NCI-H510A treated with DMSO at 0.1 percent for 48 hours (cell line): ENCODE measurements at regions not wholly inside any gene's neighbourhood (a gene's known extent, or its start where the extent isn't known, plus 50 kb on each side); places are given as distances from the start of the nearest gene placed in this dataset.
"Not testable (repeated sequence)": the region's sequence is repeated elsewhere in the genome, so short reads cannot be mapped to it uniquely, and the experiment has no call there.

Experiments used
- DNase-seq: peaks from one replicate; lab custom pipeline; 2025; lab: John Stamatoyannopoulos, UW

DNA sequence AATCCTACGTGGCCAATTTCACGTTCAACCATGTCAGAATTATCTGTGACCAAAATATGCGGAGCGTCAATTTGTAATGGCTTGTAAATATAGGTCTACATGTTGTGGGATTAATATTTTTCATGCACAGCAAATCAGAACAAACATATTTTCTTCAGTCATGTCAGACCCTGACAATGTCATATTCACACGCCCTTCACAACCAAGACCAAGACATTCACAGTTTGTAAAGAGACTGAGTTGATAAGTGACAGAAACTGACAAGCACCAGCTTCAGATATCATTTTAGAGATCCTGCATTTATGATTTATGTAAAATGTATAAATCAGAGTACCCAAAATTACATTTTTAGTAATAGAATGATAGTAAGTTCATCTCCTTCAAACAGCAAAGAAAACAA lies 57.3 kb upstream of the NOVA1 start:
- no peak for DNase-seq

- DNase-seq = no peak
Observed at GRCh38 chr14:26663506-26663905, 65.7 kb upstream of the NOVA1 start.

GRCh38 chr14:26678732-26679420 lies 81.0 kb upstream of the NOVA1 start:
- DNase-seq = not testable (repeated sequence)

DNA sequence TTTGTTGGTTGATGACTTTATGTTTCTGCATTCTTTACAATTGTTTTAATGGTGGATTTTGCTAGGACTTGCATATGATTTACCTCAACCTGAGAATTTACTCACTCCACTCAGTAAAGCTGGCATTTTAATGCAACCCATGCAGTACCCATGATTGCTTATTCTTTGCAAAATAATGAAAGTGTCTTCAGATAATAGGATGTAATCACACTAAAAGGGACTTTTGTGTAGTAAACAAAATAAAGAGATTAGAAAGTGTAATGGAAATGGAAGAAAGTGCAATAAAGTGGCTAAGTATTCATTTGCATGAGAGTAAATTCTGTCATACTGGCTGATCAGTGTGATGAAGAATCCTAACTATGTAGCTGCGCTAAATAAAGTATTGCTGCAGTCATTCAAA lies 87.6 kb upstream of the NOVA1 start:
- DNase-seq = no peak

DNA sequence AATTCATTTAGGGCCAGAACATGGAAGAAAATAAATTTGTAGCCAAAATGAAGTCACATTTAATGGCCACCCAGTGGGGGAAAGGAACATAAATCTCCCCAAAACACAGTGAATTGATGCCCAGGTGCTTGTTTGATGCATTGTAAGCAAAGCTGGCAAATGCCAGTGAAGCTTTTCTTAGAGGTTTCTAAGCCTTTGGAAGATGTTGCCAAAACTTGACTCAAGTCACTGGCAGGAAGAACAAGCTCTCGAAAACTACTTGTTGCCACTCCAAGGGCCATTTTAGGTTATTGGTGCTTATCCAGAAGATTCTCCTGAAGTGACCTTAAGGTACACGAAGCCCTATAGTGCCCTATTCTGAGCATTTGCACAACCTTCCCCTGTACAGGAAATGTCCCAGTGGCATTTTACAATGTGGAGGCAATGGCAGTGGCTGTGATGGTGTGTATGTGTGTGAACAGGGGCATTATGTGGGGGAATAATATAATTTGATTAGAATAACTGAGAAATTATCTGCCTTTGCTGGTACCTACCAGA lies 89.5 kb upstream of the NOVA1 start:
- no peak for DNase-seq

DNA sequence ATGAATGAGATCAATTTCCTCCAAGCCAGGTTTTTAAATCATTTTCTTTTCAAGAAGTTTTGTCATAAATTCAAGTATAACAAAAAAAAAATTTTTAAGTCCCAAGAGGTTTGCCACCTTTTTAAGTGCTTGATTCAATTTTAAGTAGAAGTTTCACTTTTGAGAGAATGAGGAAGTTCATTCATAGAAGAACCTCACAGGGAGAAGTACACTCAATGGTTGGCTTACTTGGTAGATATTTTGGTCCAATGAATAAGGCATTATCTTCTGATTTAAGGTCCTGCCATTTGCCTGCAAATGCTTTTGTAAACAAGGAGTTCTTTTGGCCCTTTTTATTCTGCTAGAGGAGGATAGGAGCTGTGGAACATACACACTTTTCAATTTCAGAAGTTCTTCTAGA lies 96.7 kb upstream of the NOVA1 start:
- no peak for DNase-seq

DNA sequence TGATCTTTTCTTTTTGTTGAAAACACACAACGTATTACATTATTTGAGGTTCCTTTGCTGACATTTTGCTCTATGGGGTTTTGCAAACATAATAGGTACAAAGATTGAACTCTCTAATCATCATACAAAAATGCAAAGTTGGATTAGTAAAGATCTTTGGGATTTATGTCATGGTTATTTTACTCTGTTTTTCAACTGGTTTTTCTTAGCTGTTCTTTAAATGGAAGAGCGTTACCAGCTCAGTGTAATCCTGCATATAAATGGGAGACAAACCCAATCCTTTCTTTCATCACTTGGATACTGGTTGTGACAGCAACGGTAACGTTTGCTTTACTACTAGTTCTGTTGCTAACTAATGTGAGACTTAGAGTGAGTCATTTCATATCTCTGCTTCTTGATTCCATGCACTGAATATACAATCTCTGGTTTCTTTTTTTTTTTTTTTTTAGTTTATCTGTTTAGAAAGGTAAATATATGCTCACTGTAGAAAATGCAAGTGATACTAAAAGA lies 104.9 kb upstream of the NOVA1 start:
- DNase-seq = no peak

GRCh38 chr14:26703686-26704366 lies 106.0 kb upstream of the NOVA1 start:
- DNase-seq = no peak

GRCh38 chr14:26707234-26707633 lies 109.4 kb upstream of the NOVA1 start:
- no peak for DNase-seq

DNA sequence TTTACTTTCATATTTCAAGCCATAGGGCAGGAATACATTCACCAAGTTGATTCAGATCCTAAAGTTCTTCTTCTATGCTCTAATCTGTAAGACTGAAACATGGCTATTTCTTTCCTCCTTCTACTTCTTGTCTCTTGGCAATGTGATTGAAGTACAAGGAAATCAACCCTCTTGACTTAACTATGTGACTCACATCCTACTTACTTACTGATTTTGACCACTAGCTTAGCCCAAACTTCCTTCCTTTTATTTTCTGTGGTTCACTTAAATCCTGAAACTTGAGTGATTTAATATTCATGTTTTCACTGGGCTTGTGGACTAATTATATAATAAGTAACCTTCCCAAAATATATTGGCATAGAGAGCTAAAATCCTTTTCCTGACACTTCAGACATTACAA lies 111.2 kb upstream of the NOVA1 start:
- no peak for DNase-seq

DNA sequence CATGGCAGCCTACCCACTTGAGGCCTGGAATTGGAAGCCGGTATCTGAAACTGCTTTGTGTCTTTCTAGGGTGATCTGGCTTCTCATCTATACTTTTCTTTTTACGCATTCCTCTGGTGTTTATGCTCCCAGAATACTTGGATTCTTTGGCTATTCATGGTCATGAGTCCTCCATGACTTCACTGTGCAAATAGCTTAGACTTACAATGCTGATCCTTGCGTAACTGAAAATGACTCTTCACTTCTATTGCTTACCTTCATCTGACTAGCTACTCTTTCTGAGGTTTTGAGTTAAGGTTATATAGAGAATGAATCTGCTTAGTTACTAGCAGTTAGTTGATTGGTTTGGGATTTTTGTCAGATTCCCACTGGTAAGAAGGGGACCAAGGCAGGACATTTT lies 121.7 kb upstream of the NOVA1 start:
- DNase-seq = no peak

GRCh38 chr14:26722258-26722657 lies 124.4 kb upstream of the NOVA1 start:
- DNase-seq = no peak

DNA sequence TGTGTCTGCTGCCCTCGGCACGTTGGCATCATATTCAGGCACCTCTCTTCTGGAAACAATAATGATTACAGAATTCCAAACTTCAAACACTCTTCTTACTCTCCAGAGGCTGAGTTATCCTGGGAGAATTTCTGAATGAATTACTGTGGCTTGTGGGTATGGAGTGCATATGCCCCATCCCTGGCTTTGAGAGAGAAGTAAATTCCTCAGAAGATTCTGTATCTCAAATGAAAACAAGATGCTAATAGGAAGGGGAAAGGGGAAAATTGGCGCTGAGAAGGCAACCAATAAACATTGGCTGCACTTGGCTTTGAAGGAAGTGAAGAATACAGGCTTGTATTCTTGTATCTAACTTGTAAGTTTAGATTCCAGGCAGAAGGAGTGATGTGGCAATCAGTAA lies 132.0 kb upstream of the NOVA1 start:
- DNase-seq = no peak

DNA sequence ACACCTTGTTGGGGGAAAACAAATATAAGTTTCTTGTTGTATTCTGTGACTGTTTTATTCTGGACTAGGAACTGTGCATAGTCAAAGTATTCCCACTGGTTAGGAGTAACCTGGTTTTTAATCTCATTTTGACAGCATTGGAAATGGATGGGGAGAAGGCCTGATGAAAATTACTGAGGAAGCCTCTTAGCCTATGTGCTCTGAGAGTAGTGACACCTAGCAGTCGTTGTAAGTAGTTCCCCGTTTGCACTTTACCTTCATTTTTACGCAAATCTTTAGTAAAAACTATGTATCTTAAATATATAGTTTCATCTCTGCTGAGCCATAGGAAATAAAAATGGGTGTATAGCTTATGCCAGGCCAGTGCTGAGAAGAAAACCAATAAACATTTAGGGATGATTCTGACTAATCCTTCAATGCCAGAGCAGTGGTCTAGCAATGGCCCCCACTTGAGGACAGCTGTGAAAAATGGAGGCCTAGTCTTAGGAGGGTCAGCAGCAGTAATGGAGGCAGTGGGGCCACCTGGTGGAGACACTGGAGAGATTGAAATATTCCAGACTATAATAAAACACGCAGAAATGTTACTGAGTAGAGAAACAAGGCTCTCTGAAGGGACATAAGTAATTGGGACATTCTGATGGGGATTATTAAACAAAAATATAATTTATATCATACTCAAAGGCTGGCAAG lies 133.2 kb upstream of the NOVA1 start:
- no peak for DNase-seq

DNA sequence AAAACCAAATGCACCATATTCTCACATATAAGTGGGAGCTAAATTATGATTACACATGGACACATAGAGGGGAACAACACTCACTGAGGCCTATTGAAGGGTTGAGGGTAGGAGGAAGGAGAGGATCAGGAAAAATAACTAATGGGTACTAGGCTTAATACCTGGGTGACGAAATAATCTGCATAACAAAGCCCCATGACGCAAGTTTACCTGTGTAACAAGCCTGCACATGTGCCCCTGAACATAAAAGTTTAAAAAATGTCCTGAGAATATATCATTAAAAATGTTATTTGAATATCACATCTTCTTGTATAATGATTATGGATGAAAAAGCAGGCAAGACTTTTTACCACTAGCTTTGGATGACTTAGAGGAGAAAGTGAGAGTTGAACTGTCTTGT lies 138.0 kb upstream of the NOVA1 start:
- DNase-seq = no peak

- DNase-seq = no peak
Observed at GRCh38 chr14:26738571-26738970, 140.7 kb upstream of the NOVA1 start.

DNA sequence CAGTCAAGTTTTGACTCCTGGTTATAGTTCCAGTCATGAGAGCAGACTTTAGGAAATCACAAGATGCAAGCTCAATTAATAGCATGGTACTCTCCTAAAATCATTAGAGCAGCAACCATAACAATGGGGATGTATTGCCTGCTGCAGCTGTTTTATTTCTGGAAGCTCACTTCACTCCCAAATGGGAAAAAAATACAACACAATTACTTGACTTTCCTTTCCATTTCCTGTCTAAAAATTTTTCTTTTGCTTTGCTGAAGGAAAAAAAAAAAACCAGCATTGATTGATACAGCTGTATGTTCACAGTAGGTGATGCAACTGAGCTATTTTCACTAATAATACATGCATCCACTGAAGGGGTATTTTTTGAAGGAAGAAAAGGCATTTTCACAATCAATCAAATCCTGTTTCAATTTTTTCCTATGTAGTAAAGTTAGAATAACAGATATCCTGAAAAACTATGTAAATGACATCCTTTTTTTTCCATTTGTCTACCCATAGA lies 143.9 kb upstream of the NOVA1 start:
- no peak for DNase-seq

DNA sequence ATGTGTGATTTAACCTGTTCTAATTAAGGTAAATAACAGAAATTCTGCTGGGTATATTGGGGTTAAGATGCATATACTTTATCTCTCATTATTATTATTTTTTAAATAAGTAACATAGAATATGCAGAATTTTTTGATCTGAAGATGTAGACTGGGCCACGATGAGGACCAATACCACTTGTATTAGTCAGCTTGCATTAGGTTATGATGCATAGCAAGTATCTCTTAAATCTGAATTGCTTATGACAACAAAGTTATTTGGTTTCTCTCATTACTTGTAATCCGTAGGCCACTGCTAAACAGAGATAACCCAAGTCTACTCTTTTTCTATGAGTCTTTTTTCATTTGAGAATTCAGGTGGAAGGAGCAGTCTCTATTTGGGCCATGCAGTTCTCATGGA lies 145.5 kb upstream of the NOVA1 start:
- no peak for DNase-seq

- no peak for DNase-seq
Observed at GRCh38 chr14:26744903-26745302, 147.1 kb upstream of the NOVA1 start.

DNA sequence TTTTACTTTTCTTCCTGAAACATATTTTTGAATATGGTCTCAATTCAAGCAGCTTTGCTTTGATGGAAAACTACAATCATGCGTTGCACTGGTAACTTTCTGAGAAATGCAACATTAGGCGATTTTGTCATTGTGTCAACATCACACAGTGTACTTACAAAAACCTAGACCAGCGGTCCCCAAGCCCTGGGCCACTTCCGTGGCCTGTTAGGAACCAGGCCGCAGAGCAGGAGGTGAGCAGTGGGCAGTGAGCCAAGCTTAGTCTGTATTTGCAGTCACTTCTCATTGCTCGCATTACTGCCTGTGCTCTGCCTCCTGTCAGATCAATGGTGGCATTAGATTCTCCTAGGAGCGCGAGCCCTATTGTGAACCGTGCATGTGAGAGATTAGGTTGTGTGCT lies 163.7 kb upstream of the NOVA1 start:
- DNase-seq = no peak

- DNase-seq = no peak
Observed at GRCh38 chr14:26765301-26765700, 167.5 kb upstream of the NOVA1 start.

GRCh38 chr14:26765768-26766520 lies 168.1 kb upstream of the NOVA1 start:
- DNase-seq = no peak
